Ureter (tissue), 1 donor: ENCODE measurements at regions not wholly inside any gene's neighbourhood (a gene's known extent, or its start where the extent isn't known, plus 50 kb on each side); places are given as distances from the start of the nearest gene placed in this dataset.
"Not testable (repeated sequence)": the region's sequence is repeated elsewhere in the genome, so short reads cannot be mapped to it uniquely, and the experiment has no call there.

Source experiments
- DNase-seq: peaks from one replicate; pipeline ENCODE4 v3.0.0-alpha.2; 2020; ENCODE audit warnings: low spot score
- donor health status: DM: yes; HTN: yes; CAD: no.

GRCh38 chr3:67957268-67957667 is 302.9 kb upstream of the SUCLG2 start:
- DNase-seq: no peak

GRCh38 chr3:67947808-67948508 is 293.5 kb upstream of the SUCLG2 start:
- peak; percentile 42 for DNase-seq

GRCh38 chr3:67946436-67946835 is 292.0 kb upstream of the SUCLG2 start:
- DNase-seq: no peak

GRCh38 chr3:67943546-67943945 is 289.1 kb upstream of the SUCLG2 start:
- no peak for DNase-seq

GRCh38 chr3:67941433-67942030 is 287.1 kb upstream of the SUCLG2 start:
- no peak for DNase-seq

GRCh38 chr3:67940210-67940952 is 286.0 kb upstream of the SUCLG2 start:
- DNase-seq: no peak

- no peak for DNase-seq
These were observed 283.2 kb upstream of the SUCLG2 start for GRCh38 chr3:67937498-67938118.

- DNase-seq: not testable (repeated sequence)
These were observed 276.0 kb upstream of the SUCLG2 start for GRCh38 chr3:67930394-67930793.

- DNase-seq: no peak
These were observed 269.4 kb upstream of the SUCLG2 start for GRCh38 chr3:67923796-67924195.

GRCh38 chr3:67920969-67921368 is 266.6 kb upstream of the SUCLG2 start:
- no peak for DNase-seq

GRCh38 chr3:67920311-67920710 is 265.9 kb upstream of the SUCLG2 start:
- no peak for DNase-seq

- DNase-seq: no peak
These were observed 261.9 kb upstream of the SUCLG2 start for GRCh38 chr3:67916353-67916752.

- DNase-seq: no peak
These were observed 253.3 kb upstream of the SUCLG2 start for GRCh38 chr3:67907735-67908134.

GRCh38 chr3:67906261-67906660 is 251.8 kb upstream of the SUCLG2 start:
- no peak for DNase-seq

GRCh38 chr3:67901681-67902080 is 247.3 kb upstream of the SUCLG2 start:
- no peak for DNase-seq

GRCh38 chr3:67898916-67899315 is 244.5 kb upstream of the SUCLG2 start:
- no peak for DNase-seq

GRCh38 chr3:67897351-67898336 is 243.2 kb upstream of the SUCLG2 start:
- DNase-seq: no peak

- no peak for DNase-seq
These were observed 241.7 kb upstream of the SUCLG2 start for GRCh38 chr3:67896130-67896529.

GRCh38 chr3:67894510-67894909 is 240.1 kb upstream of the SUCLG2 start:
- no peak for DNase-seq

- no peak for DNase-seq
These were observed 229.9 kb upstream of the SUCLG2 start for GRCh38 chr3:67884345-67884744.

GRCh38 chr3:67883766-67884165 is 229.4 kb upstream of the SUCLG2 start:
- DNase-seq: no peak
